A673 (cell line): ENCODE measurements at regions not wholly inside any gene's neighbourhood (a gene's known extent, or its start where the extent isn't known, plus 50 kb on each side); places are given as distances from the start of the nearest gene placed in this dataset.

Experiments used
- BruUV-seq: library from RNA; stranded (reverse); fragments of 400-500 nt; replicated peaks from 2 replicates; lab custom pipeline; 2021; lab: Mats Ljungman, UMichigan
- CTCF ChIA-PET: fragments of 300-600 bp; sonication (Branson Sonifier 250); formaldehyde crosslinking; loops from one replicate; lab custom pipeline; 2022; ENCODE audit warnings: antibody characterized with exemption; lab: Charles Lee
- POLR2A ChIA-PET: fragments of 300-600 bp; sonication (Branson Sonifier 250); formaldehyde crosslinking; loops from one replicate; lab custom pipeline; 2022; ENCODE audit warnings: antibody characterized with exemption; ENCODE audit not compliant: low non-redundant PET; lab: Charles Lee
- DNase-seq: peaks from one replicate; pipeline ENCODE4 v3.0.0-alpha.2; 2015; ENCODE audit warnings: low spot score
- H3K27ac ChIP-seq: fragments of 200-600 bp; sonication (generic); 2 replicates; pipeline ENCODE4 v1.5.1; 2016; ENCODE audit warnings: mixed run types, low read depth, mild to moderate bottlenecking, mixed read lengths, antibody characterized with exemption, low read length; ENCODE audit not compliant: poor library complexity, severe bottlenecking
- H3K27me3 ChIP-seq: fragments of 200-600 bp; sonication (generic); replicated peaks from 2 replicates; pipeline ENCODE4 v1.6.1; 2017; ENCODE audit warnings: mixed run types, low read depth, mild to moderate bottlenecking, mixed read lengths, antibody characterized with exemption, low read length; ENCODE audit not compliant: insufficient read depth, poor library complexity
- H3K36me3 ChIP-seq: fragments of 200-600 bp; sonication (generic); 2 replicates; pipeline ENCODE4 v1.6.1; 2016; ENCODE audit warnings: mixed run types, mild to moderate bottlenecking, mixed read lengths, antibody characterized with exemption, low read length; ENCODE audit not compliant: insufficient read depth, poor library complexity, severe bottlenecking
- H3K4me1 ChIP-seq: fragments of 200-600 bp; sonication (generic); 2 replicates; pipeline ENCODE4 v1.6.1; 2017; ENCODE audit warnings: mixed run types, mild to moderate bottlenecking, mixed read lengths, antibody characterized with exemption, low read length; ENCODE audit not compliant: insufficient read depth, poor library complexity, severe bottlenecking
- H3K4me3 ChIP-seq: fragments of 200-600 bp; sonication (generic); 2 replicates; pipeline ENCODE4 v1.5.1; 2016; ENCODE audit warnings: low read depth, mixed run types, mild to moderate bottlenecking, mixed read lengths, low read length; ENCODE audit not compliant: poor library complexity, severe bottlenecking
- H3K9me3 ChIP-seq: fragments of 200-600 bp; sonication (generic); 2 replicates; pipeline ENCODE4 v1.6.1; 2016; ENCODE audit warnings: mixed run types, low read depth, mild to moderate bottlenecking, mixed read lengths, antibody characterized with exemption, low read length; ENCODE audit not compliant: poor library complexity, severe bottlenecking
- CTCF ChIP-seq: fragments of 300-800, 200-600 bp; sonication (generic); conservative IDR thresholded peaks from 2 replicates; pipeline ENCODE4 v1.5.1; 2017; ENCODE audit warnings: low read depth, mild to moderate bottlenecking, antibody characterized with exemption, low read length, moderate library complexity, mixed read lengths
- EZH2 ChIP-seq: fragments of 200-600 bp; sonication (generic); IDR thresholded peaks from 2 replicates; pipeline ENCODE4 v1.6.1; 2017; ENCODE audit warnings: borderline replicate concordance, low read depth, mild to moderate bottlenecking, mixed read lengths, antibody characterized with exemption, low read length; ENCODE audit not compliant: poor library complexity, severe bottlenecking
- intact Hi-C: fragments of 100-400 bp; cut with micrococcal nuclease; formaldehyde crosslinking; loops from one replicate; pipeline ENCODE4 v1.10.0; 2022; ENCODE audit not compliant: unreplicated experiment

- POLR2A ChIA-PET: no interaction called here
- intact Hi-C loops: no loop called here
- BruUV-seq: no TSS peak
- no peak overlapping the region for H3K4me3 ChIP-seq
- no peak overlapping the region for H3K27ac ChIP-seq
- no peaks in the 10 kb centered on the region for H3K36me3 ChIP-seq
- TF ChIP-seq CTCF (no peak), EZH2 (no peak)
- DNase-seq: no peak
- no peaks in the 10 kb centered on the region for H3K4me1 ChIP-seq
- CTCF ChIA-PET: no interaction called here
- no peaks in the 10 kb centered on the region for H3K27me3 ChIP-seq
- no peaks in the 10 kb centered on the region for H3K9me3 ChIP-seq
Observed at GRCh38 chr12:86670986-86671385, 414.8 kb upstream of the MGAT4C start.

- TF ChIP-seq CTCF: no peak
- TF ChIP-seq EZH2: no peak
- no peak overlapping the region for H3K27ac ChIP-seq
- no peaks in the 10 kb centered on the region for H3K4me1 ChIP-seq
- POLR2A ChIA-PET: no interaction called here
- no peaks in the 10 kb centered on the region for H3K9me3 ChIP-seq
- H3K27me3 ChIP-seq: no peaks in the 10 kb centered on the region
- CTCF ChIA-PET: no interaction called here
- no peaks in the 10 kb centered on the region for H3K36me3 ChIP-seq
- DNase-seq: no peak
- no TSS peak for BruUV-seq
- no peak overlapping the region for H3K4me3 ChIP-seq
- intact Hi-C loops: no loop called here
Observed at GRCh38 chr12:86669010-86669409, 412.8 kb upstream of the MGAT4C start.

GRCh38 chr12:86666316-86666715, 410.1 kb upstream of the MGAT4C start:
- BruUV-seq: no TSS peak
- Histone ChIP-seq H3K4me3 (no peak overlapping the region), H3K9me3 (no peaks in the 10 kb centered on the region), H3K27ac (no peak overlapping the region), H3K36me3 (no peaks in the 10 kb centered on the region), H3K4me1 (peaks cover 23% of the 10 kb centered on the region), H3K27me3 (no peaks in the 10 kb centered on the region)
- TF ChIP-seq CTCF (no peak), EZH2 (no peak)
- CTCF ChIA-PET: no interaction called here
- POLR2A ChIA-PET: no interaction called here
- no peak for DNase-seq
- intact Hi-C loops: no loop called here
